ENCODE measurements at regions not wholly inside any gene's neighbourhood (a gene's known extent, or its start where the extent isn't known, plus 50 kb on each side); places are given as distances from the start of the nearest gene placed in this dataset.

DNA sequence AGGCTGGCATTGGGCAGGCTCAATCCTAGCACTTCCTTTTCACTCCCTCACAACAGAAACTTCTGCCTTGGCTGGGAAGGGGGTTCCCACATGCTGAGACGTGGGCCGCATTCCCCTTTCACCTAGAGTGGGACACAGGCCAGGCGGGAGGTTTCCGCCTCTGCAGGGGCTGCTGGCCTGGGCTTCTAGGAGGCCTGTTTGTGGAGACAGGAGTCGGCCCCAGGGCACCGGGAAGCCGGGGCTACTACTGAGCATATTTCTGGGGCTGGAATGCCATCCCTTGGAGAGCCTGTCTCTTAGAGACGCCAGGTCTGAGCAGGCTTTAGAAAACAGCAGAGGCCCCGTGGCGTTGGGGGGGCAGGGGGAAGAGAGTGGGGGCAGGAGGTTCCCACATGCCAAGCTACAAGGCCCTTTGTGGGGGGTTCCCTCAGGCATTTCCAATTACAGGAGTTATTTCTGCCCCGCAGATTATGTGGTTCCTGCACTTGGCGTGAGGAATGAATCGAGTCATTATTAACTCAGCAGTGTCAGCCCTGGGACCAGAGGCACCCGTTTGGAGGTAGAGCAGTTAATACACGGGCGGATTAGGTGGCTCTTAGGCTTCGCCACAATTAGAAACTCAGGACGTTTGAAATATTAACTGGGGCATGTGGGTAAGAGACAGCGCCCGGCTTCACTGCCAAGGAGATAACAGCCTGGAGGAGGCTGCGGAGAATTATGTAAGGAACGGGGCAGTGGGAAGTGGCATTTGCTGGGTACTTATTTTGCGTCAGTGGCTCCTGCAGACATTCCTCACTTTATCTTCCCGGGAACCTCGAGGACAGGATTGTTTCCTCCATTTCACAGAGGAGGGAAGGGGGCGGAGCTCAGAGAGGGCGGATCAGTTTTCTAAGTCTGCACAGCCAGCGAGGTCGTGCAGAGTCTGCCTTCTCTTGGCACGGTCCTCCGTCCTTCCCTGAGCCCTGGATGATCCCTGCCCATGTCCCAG is 162.5 kb downstream of the MAF start:
- ATAC-seq = no peak
- no peak overlapping the region for H3K4me3 ChIP-seq (ENCODE audit: low read depth in 2 of 2, low read length in 2 of 2)
- DNase-seq (ENCODE audit: low read depth, low spot score) = no peak
- BruUV-seq (replicated peaks) = no TSS peak
- intact Hi-C loops (cut with micrococcal nuclease; ENCODE audit: unreplicated experiment) (no loop called here), in situ Hi-C loops (cut with HindIII; ENCODE audit: low pct_unique_long_range_greater_than_20kb, low sequenced_read_pairs) (no loop called here)
- no peaks in the 10 kb centered on the region for H3K4me1 ChIP-seq (ENCODE audit: control insufficient read depth, insufficient read depth, low read length)
- H3K9me3 ChIP-seq (ENCODE audit: control insufficient read depth, insufficient read depth, low read depth, low read length) = no peaks in the 10 kb centered on the region
- H3K36me3 ChIP-seq (ENCODE audit: control insufficient read depth, insufficient read depth, low read length) = no peaks in the 10 kb centered on the region
- POLR2A ChIA-PET = no interaction called here
- TF ChIP-seq SIN3A (IDR thresholded peaks at IDR 0.05; ENCODE audit: borderline replicate concordance, insufficient read depth, low read depth, low read length) (no peak), POLR2AphosphoS5 (IDR thresholded peaks at IDR 0.05; ENCODE audit: low read depth, low read length) (no peak), TCF7L2 (IDR thresholded peaks at IDR 0.05; ENCODE audit: low read depth, low read length) (no peak), REST (IDR thresholded peaks at IDR 0.05; ENCODE audit: insufficient read depth in 1 of 2, low read depth in 2 of 2, low read length in 1 of 2) (no peak)
- TF ChIP-seq, protein P1, sequence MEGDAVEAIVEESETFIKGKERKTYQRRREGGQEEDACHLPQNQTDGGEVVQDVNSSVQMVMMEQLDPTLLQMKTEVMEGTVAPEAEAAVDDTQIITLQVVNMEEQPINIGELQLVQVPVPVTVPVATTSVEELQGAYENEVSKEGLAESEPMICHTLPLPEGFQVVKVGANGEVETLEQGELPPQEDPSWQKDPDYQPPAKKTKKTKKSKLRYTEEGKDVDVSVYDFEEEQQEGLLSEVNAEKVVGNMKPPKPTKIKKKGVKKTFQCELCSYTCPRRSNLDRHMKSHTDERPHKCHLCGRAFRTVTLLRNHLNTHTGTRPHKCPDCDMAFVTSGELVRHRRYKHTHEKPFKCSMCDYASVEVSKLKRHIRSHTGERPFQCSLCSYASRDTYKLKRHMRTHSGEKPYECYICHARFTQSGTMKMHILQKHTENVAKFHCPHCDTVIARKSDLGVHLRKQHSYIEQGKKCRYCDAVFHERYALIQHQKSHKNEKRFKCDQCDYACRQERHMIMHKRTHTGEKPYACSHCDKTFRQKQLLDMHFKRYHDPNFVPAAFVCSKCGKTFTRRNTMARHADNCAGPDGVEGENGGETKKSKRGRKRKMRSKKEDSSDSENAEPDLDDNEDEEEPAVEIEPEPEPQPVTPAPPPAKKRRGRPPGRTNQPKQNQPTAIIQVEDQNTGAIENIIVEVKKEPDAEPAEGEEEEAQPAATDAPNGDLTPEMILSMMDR (IDR thresholded peaks at IDR 0.05) = no peak
- H3K27me3 ChIP-seq (ENCODE audit: control insufficient read depth, insufficient read depth, low read length) = no peaks in the 10 kb centered on the region
- H3K27ac ChIP-seq (ENCODE audit: low read length) = no peak overlapping the region
- CTCF ChIA-PET = no interaction called here

GRCh38 chr16:79436885-79437284 is 163.7 kb downstream of the MAF start:
- no TSS peak for BruUV-seq (replicated peaks)

More at GRCh38 chr16:79436885-79437284, 163.7 kb downstream of the MAF start:
- H3K27ac ChIP-seq (ENCODE audit: low read length) = no peak overlapping the region
- no peak for ATAC-seq
- no peaks in the 10 kb centered on the region for H3K36me3 ChIP-seq (ENCODE audit: control insufficient read depth, insufficient read depth, low read length)
- no peaks in the 10 kb centered on the region for H3K9me3 ChIP-seq (ENCODE audit: control insufficient read depth, insufficient read depth, low read depth, low read length)
- no peak for TF ChIP-seq SIN3A (IDR thresholded peaks at IDR 0.05; ENCODE audit: borderline replicate concordance, insufficient read depth, low read depth, low read length)
- no peak for TF ChIP-seq POLR2AphosphoS5 (IDR thresholded peaks at IDR 0.05; ENCODE audit: low read depth, low read length)
- no peak for TF ChIP-seq TCF7L2 (IDR thresholded peaks at IDR 0.05; ENCODE audit: low read depth, low read length)
- TF ChIP-seq, protein P1 (IDR thresholded peaks at IDR 0.05) = no peak
- TF ChIP-seq REST (IDR thresholded peaks at IDR 0.05; ENCODE audit: insufficient read depth in 1 of 2, low read depth in 2 of 2, low read length in 1 of 2) = no peak
- DNase-seq (ENCODE audit: low read depth, low spot score) = no peak
- CTCF ChIA-PET = no interaction called here
- intact Hi-C loops (cut with micrococcal nuclease; ENCODE audit: unreplicated experiment) = no loop called here
- H3K4me3 ChIP-seq (ENCODE audit: low read depth in 2 of 2, low read length in 2 of 2) = no peak overlapping the region
- in situ Hi-C loops (cut with HindIII; ENCODE audit: low pct_unique_long_range_greater_than_20kb, low sequenced_read_pairs) = no loop called here
- H3K27me3 ChIP-seq (ENCODE audit: control insufficient read depth, insufficient read depth, low read length) = no peaks in the 10 kb centered on the region
- POLR2A ChIA-PET = no interaction called here
- no peaks in the 10 kb centered on the region for H3K4me1 ChIP-seq (ENCODE audit: control insufficient read depth, insufficient read depth, low read length)
